HG03108 (cell line): ENCODE measurements at regions not wholly inside any gene's neighbourhood (a gene's known extent, or its start where the extent isn't known, plus 50 kb on each side); places are given as distances from the start of the nearest gene placed in this dataset.

Source experiments
- ATAC-seq: cut with Tn5 transposase; IDR thresholded peaks from one replicate; pipeline ENCODE4 v1.9.1; 2021; ENCODE audit warnings: moderate library complexity; ENCODE audit not compliant: unreplicated experiment

- ATAC-seq = no peak
Observed at GRCh38 chr3:178485756-178486155, 50.5 kb upstream of the KCNMB2 start.
